WTC11 (cell line): ENCODE measurements at regions not wholly inside any gene's neighbourhood (a gene's known extent, or its start where the extent isn't known, plus 50 kb on each side); places are given as distances from the start of the nearest gene placed in this dataset.

Experiments
- ATF2 ChIP-seq: sonication (generic); formaldehyde crosslinking; IDR thresholded peaks from 2 replicates; pipeline ENCODE4 v1.8.1; 2022; ENCODE audit warnings: low read depth, missing genetic modification reagents, borderline replicate concordance
- CREB1 ChIP-seq: sonication (generic); formaldehyde crosslinking; IDR thresholded peaks from 2 replicates; pipeline ENCODE4 v1.8.0; 2023; ENCODE audit warnings: mild to moderate bottlenecking, missing genetic modification reagents
- CTCF ChIP-seq: fragments of 200-600 bp; IDR thresholded peaks from 2 replicates; pipeline ENCODE4 v1.8.0; 2022; ENCODE audit warnings: antibody characterized with exemption
- ESRRA ChIP-seq: sonication (generic); formaldehyde crosslinking; IDR thresholded peaks from 2 replicates; pipeline ENCODE4 v1.8.1; 2022; ENCODE audit warnings: mild to moderate bottlenecking, missing genetic modification reagents, borderline replicate concordance
- FOXP1 ChIP-seq: sonication (generic); formaldehyde crosslinking; IDR thresholded peaks from 2 replicates; pipeline ENCODE4 v1.8.0; 2022; ENCODE audit warnings: missing genetic modification reagents, mild to moderate bottlenecking, moderate library complexity, borderline replicate concordance
- JUN ChIP-seq: sonication (generic); formaldehyde crosslinking; IDR thresholded peaks from 2 replicates; pipeline ENCODE4 v1.8.0; 2023; ENCODE audit warnings: mild to moderate bottlenecking, missing genetic modification reagents
- NFYB ChIP-seq: sonication (generic); formaldehyde crosslinking; conservative IDR thresholded peaks from 2 replicates; pipeline ENCODE4 v1.8.0; 2022; ENCODE audit warnings: low read depth, missing genetic modification reagents
- TP53 ChIP-seq: sonication (generic); formaldehyde crosslinking; IDR thresholded peaks from 2 replicates; pipeline ENCODE4 v1.8.1; 2023; ENCODE audit warnings: mild to moderate bottlenecking, missing genetic modification reagents
- ZNF121 ChIP-seq: sonication (generic); formaldehyde crosslinking; IDR thresholded peaks from 2 replicates; pipeline ENCODE4 v1.8.0; 2023; ENCODE audit warnings: missing genetic modification reagents
- ZNF281 ChIP-seq: sonication (generic); formaldehyde crosslinking; IDR thresholded peaks from 2 replicates; pipeline ENCODE4 v1.8.0; 2023; ENCODE audit warnings: mild to moderate bottlenecking, missing genetic modification reagents
- TF ChIP-seq, protein P1 (sequence below): sonication (generic); formaldehyde crosslinking; IDR thresholded peaks from 2 replicates; pipeline ENCODE4 v1.8.0; 2022; ENCODE audit warnings: mild to moderate bottlenecking, missing genetic modification reagents

GRCh38 chr5:40385544-40385943, 294.2 kb upstream of the PTGER4 start:
- TF ChIP-seq CREB1 (no peak), ZNF281 (CRISPR knock-in tag) (no peak), FOXP1 (no peak), NFYB (CRISPR knock-in tag) (no peak), JUN (CRISPR knock-in tag) (no peak), TP53 (no peak), CTCF (no peak), ZNF121 (CRISPR knock-in tag) (no peak), ESRRA (no peak), ATF2 (CRISPR knock-in tag) (no peak)
- TF ChIP-seq, protein P1, sequence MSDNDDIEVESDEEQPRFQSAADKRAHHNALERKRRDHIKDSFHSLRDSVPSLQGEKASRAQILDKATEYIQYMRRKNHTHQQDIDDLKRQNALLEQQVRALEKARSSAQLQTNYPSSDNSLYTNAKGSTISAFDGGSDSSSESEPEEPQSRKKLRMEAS (CRISPR knock-in tag): no peak
